B cell (primary cell): ENCODE measurements at regions not wholly inside any gene's neighbourhood (a gene's known extent, or its start where the extent isn't known, plus 50 kb on each side); places are given as distances from the start of the nearest gene placed in this dataset.

Experiments
- EZH2 ChIP-seq: IDR thresholded peaks from 2 replicates; pipeline ENCODE4 v1.6.1; 2012; ENCODE audit warnings: borderline replicate concordance, low read depth, mild to moderate bottlenecking, moderate library complexity, low read length; ENCODE audit not compliant: insufficient read depth, poor library complexity, severe bottlenecking
- TF ChIP-seq, protein P1 (sequence below): fragments of 200-600 bp; IDR thresholded peaks from one replicate; pipeline ENCODE4 v1.8.0; 2022; ENCODE audit warnings: antibody characterized with exemption, mild to moderate bottlenecking

GRCh38 chr10:124249196-124249595 is 155.8 kb upstream of the CHST15 start:
- TF ChIP-seq, protein P1, sequence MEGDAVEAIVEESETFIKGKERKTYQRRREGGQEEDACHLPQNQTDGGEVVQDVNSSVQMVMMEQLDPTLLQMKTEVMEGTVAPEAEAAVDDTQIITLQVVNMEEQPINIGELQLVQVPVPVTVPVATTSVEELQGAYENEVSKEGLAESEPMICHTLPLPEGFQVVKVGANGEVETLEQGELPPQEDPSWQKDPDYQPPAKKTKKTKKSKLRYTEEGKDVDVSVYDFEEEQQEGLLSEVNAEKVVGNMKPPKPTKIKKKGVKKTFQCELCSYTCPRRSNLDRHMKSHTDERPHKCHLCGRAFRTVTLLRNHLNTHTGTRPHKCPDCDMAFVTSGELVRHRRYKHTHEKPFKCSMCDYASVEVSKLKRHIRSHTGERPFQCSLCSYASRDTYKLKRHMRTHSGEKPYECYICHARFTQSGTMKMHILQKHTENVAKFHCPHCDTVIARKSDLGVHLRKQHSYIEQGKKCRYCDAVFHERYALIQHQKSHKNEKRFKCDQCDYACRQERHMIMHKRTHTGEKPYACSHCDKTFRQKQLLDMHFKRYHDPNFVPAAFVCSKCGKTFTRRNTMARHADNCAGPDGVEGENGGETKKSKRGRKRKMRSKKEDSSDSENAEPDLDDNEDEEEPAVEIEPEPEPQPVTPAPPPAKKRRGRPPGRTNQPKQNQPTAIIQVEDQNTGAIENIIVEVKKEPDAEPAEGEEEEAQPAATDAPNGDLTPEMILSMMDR, result no peak
- TF ChIP-seq EZH2, result no peak
